K562 (cell line): ENCODE measurements at regions not wholly inside any gene's neighbourhood (a gene's known extent, or its start where the extent isn't known, plus 50 kb on each side); places are given as distances from the start of the nearest gene placed in this dataset.

Experiments used
- HDAC8 ChIP-seq: fragments of 450-650 bp; IDR thresholded peaks from 2 replicates; pipeline ENCODE4 v1.6.1; 2016; ENCODE audit warnings: mild to moderate bottlenecking, missing genetic modification characterization, moderate library complexity, missing compliant biosample characterization
- MAFG ChIP-seq: fragments of 450-650 bp; conservative IDR thresholded peaks from 2 replicates; pipeline ENCODE4 v1.6.1; 2016; ENCODE audit warnings: missing genetic modification characterization, missing compliant biosample characterization
- MTA1 ChIP-seq: fragments of 450-650 bp; IDR thresholded peaks from 2 replicates; pipeline ENCODE4 v1.6.1; 2017; ENCODE audit warnings: borderline replicate concordance
- TEAD1 ChIP-seq, 2 experiments: fragments of 450-650 bp in 1 of 2; sonication (generic) in 1 of 2; formaldehyde crosslinking; IDR thresholded peaks; 2 replicates each; pipeline versions ENCODE4 v1.4.0 to v1.8.0; 2020 to 2022; ENCODE audit warnings: mild to moderate bottlenecking in 2 of 2, missing genetic modification reagents in 1 of 2
- TF ChIP-seq, protein P1 (sequence below): fragments of 250-450 bp; sonication (Bioruptor Pico); IDR thresholded peaks from 2 replicates; pipeline ENCODE4 v1.8.0; 2021; ENCODE audit warnings: mild to moderate bottlenecking, moderate library complexity
- TF ChIP-seq, protein P2 (sequence below): sonication (generic); formaldehyde crosslinking; IDR thresholded peaks from 2 replicates; pipeline ENCODE4 v1.5.0; 2020; ENCODE audit warnings: missing genetic modification reagents
- TF ChIP-seq, protein P3 (sequence below): fragments of 150-350 bp; conservative IDR thresholded peaks from 2 replicates; pipeline ENCODE4 v1.6.1; 2014; ENCODE audit warnings: low read length
- TF ChIP-seq, protein P4 (sequence below): fragments of 450-650 bp; IDR thresholded peaks from 2 replicates; pipeline ENCODE4 v1.6.1; 2017; ENCODE audit warnings: mild to moderate bottlenecking, moderate library complexity

DNA sequence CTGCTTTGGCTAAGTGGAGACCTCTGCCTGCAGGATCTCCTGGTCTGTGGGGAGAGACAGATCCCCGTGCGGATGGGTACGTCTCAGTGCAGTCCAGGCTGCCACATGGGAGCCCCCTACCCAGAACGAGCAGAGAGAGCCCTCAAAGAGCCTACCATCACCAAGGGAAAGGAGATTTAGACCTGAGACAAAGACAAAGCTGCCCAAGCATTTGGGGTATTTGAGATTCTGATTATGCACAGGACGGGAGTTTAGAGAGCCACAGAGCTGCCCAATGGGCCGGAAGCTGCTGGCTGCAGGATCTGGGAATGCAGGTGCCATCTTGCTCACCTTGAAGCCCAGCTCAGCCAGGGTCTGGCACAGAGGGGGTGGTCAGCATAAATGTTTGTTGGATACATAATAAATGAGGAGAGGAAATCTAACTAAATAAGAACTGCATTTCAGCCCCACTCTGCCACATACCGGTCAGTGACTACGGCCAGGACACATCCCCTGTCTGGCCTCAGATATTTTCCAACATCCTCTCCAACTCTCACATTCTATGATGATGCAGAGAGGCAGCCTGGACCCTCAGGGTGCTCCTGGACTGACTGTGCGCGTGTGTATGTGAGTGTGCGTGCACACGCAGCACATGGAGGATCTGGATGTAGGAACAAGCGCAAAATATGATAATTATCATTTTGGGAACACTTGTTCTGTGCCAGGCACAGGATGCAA lies 157.8 kb downstream of the FGF18 start (continued):
- TF ChIP-seq, protein P1, sequence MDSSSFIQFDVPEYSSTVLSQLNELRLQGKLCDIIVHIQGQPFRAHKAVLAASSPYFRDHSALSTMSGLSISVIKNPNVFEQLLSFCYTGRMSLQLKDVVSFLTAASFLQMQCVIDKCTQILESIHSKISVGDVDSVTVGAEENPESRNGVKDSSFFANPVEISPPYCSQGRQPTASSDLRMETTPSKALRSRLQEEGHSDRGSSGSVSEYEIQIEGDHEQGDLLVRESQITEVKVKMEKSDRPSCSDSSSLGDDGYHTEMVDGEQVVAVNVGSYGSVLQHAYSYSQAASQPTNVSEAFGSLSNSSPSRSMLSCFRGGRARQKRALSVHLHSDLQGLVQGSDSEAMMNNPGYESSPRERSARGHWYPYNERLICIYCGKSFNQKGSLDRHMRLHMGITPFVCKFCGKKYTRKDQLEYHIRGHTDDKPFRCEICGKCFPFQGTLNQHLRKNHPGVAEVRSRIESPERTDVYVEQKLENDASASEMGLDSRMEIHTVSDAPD (CRISPR knock-in tag) = no peak
- TF ChIP-seq, protein P2, sequence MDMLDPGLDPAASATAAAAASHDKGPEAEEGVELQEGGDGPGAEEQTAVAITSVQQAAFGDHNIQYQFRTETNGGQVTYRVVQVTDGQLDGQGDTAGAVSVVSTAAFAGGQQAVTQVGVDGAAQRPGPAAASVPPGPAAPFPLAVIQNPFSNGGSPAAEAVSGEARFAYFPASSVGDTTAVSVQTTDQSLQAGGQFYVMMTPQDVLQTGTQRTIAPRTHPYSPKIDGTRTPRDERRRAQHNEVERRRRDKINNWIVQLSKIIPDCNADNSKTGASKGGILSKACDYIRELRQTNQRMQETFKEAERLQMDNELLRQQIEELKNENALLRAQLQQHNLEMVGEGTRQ (CRISPR knock-in tag) = no peak
- TF ChIP-seq HDAC8 (tag) = no peak
- TF ChIP-seq MAFG = no peak
- TF ChIP-seq, protein P3, sequence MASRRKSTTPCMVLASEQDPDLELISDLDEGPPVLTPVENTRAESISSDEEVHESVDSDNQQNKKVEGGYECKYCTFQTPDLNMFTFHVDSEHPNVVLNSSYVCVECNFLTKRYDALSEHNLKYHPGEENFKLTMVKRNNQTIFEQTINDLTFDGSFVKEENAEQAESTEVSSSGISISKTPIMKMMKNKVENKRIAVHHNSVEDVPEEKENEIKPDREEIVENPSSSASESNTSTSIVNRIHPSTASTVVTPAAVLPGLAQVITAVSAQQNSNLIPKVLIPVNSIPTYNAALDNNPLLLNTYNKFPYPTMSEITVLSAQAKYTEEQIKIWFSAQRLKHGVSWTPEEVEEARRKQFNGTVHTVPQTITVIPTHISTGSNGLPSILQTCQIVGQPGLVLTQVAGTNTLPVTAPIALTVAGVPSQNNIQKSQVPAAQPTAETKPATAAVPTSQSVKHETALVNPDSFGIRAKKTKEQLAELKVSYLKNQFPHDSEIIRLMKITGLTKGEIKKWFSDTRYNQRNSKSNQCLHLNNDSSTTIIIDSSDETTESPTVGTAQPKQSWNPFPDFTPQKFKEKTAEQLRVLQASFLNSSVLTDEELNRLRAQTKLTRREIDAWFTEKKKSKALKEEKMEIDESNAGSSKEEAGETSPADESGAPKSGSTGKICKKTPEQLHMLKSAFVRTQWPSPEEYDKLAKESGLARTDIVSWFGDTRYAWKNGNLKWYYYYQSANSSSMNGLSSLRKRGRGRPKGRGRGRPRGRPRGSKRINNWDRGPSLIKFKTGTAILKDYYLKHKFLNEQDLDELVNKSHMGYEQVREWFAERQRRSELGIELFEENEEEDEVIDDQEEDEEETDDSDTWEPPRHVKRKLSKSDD = no peak
- no peak for TF ChIP-seq MTA1
- TF ChIP-seq TEAD1 (CRISPR knock-in tag; IDR thresholded peaks at IDR 0.05) = no peak
- TF ChIP-seq, protein P4, sequence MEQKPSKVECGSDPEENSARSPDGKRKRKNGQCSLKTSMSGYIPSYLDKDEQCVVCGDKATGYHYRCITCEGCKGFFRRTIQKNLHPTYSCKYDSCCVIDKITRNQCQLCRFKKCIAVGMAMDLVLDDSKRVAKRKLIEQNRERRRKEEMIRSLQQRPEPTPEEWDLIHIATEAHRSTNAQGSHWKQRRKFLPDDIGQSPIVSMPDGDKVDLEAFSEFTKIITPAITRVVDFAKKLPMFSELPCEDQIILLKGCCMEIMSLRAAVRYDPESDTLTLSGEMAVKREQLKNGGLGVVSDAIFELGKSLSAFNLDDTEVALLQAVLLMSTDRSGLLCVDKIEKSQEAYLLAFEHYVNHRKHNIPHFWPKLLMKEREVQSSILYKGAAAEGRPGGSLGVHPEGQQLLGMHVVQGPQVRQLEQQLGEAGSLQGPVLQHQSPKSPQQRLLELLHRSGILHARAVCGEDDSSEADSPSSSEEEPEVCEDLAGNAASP = no peak
- TF ChIP-seq, all 486 proteins: peak for 0
